Endometrium (tissue), 2 donors: ENCODE measurements at regions not wholly inside any gene's neighbourhood (a gene's known extent, or its start where the extent isn't known, plus 50 kb on each side); places are given as distances from the start of the nearest gene placed in this dataset.
"Not testable (repeated sequence)": the region's sequence is repeated elsewhere in the genome, so short reads cannot be mapped to it uniquely, and the experiment has no call there.

Source experiments
- FAIRE-seq: peaks from 2 replicates; lab custom pipeline; 2012; peaks lifted over from hg19 to GRCh38; lab: Jason Lieb, UNC
- donor health status: control.
- donor health status: control.

- not testable (repeated sequence) for FAIRE-seq
Measured at GRCh38 chr5:62224987-62225601, 80.9 kb upstream of the KIF2A start.

- FAIRE-seq, result not testable (repeated sequence)
Measured at GRCh38 chr5:62230876-62231388, 75.1 kb upstream of the KIF2A start.

- FAIRE-seq, result no peak
Measured at GRCh38 chr5:62231576-62231975, 74.4 kb upstream of the KIF2A start.

- FAIRE-seq, result not testable (repeated sequence)
Measured at GRCh38 chr5:62232218-62232617, 73.8 kb upstream of the KIF2A start.

GRCh38 chr5:62233083-62234046 is 72.6 kb upstream of the KIF2A start:
- not testable (repeated sequence) for FAIRE-seq

GRCh38 chr5:62236593-62236992 is 69.4 kb upstream of the KIF2A start:
- FAIRE-seq, result not testable (repeated sequence)

GRCh38 chr5:62237944-62238343 is 68.1 kb upstream of the KIF2A start:
- not testable (repeated sequence) for FAIRE-seq

- FAIRE-seq, result not testable (repeated sequence)
Measured at GRCh38 chr5:62238584-62238983, 67.4 kb upstream of the KIF2A start.

GRCh38 chr5:62240494-62240893 is 65.5 kb upstream of the KIF2A start:
- FAIRE-seq, result not testable (repeated sequence)

- not testable (repeated sequence) for FAIRE-seq
Measured at GRCh38 chr5:62242000-62242399, 64.0 kb upstream of the KIF2A start.

GRCh38 chr5:62243046-62243445 is 63.0 kb upstream of the KIF2A start:
- not testable (repeated sequence) for FAIRE-seq

- FAIRE-seq, result not testable (repeated sequence)
Measured at GRCh38 chr5:62248192-62248591, 57.8 kb upstream of the KIF2A start.

- not testable (repeated sequence) for FAIRE-seq
Measured at GRCh38 chr5:62250085-62250484, 55.9 kb upstream of the KIF2A start.

GRCh38 chr5:62250919-62251318 is 55.1 kb upstream of the KIF2A start:
- not testable (repeated sequence) for FAIRE-seq

- not testable (repeated sequence) for FAIRE-seq
Measured at GRCh38 chr5:62252519-62252918, 53.5 kb upstream of the KIF2A start.

- peak; percentile 50 for FAIRE-seq
Measured at GRCh38 chr5:62255551-62255950, 50.5 kb upstream of the KIF2A start.

GRCh38 chr5:62256161-62257019 is 49.6 kb upstream of the KIF2A start:
- no peak for FAIRE-seq
